ENCODE measurements at regions not wholly inside any gene's neighbourhood (a gene's known extent, or its start where the extent isn't known, plus 50 kb on each side); places are given as distances from the start of the nearest gene placed in this dataset.

DNA sequence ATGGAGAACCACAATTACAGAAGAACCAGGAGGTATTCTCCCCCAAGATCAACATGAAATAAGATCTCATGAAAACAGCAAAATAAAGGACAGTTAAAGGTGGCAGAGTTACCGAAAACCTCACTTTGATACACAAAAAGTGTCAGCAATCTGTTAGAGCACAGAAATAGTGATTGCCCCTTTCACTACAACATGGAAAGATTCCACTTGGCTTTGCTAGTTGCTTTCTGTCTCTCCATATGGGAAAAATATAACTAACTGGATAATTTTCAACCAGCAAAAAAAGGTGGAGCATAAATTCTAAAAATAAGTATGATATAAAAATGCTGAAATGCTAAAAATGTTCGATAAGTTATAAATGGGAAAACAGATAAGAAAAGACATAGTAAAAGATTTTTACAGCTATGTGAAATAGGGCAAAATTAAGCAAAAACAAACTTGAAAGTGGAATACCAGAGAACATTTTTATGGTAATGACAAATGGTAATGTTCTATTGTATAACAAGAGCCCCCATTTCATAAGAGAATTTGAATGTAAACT lies 90.2 kb downstream of the GPR85 start:
- TF ChIP-seq, protein P1, sequence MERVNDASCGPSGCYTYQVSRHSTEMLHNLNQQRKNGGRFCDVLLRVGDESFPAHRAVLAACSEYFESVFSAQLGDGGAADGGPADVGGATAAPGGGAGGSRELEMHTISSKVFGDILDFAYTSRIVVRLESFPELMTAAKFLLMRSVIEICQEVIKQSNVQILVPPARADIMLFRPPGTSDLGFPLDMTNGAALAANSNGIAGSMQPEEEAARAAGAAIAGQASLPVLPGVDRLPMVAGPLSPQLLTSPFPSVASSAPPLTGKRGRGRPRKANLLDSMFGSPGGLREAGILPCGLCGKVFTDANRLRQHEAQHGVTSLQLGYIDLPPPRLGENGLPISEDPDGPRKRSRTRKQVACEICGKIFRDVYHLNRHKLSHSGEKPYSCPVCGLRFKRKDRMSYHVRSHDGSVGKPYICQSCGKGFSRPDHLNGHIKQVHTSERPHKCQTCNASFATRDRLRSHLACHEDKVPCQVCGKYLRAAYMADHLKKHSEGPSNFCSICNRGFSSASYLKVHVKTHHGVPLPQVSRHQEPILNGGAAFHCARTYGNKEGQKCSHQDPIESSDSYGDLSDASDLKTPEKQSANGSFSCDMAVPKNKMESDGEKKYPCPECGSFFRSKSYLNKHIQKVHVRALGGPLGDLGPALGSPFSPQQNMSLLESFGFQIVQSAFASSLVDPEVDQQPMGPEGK (tag by site-specific recombination; IDR thresholded peaks at IDR 0.05) = no peak
- TF ChIP-seq, protein P2, sequence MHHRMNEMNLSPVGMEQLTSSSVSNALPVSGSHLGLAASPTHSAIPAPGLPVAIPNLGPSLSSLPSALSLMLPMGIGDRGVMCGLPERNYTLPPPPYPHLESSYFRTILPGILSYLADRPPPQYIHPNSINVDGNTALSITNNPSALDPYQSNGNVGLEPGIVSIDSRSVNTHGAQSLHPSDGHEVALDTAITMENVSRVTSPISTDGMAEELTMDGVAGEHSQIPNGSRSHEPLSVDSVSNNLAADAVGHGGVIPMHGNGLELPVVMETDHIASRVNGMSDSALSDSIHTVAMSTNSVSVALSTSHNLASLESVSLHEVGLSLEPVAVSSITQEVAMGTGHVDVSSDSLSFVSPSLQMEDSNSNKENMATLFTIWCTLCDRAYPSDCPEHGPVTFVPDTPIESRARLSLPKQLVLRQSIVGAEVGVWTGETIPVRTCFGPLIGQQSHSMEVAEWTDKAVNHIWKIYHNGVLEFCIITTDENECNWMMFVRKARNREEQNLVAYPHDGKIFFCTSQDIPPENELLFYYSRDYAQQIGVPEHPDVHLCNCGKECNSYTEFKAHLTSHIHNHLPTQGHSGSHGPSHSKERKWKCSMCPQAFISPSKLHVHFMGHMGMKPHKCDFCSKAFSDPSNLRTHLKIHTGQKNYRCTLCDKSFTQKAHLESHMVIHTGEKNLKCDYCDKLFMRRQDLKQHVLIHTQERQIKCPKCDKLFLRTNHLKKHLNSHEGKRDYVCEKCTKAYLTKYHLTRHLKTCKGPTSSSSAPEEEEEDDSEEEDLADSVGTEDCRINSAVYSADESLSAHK (tag by site-specific recombination; IDR thresholded peaks at IDR 0.05) = no peak
- TF ChIP-seq, protein P3, sequence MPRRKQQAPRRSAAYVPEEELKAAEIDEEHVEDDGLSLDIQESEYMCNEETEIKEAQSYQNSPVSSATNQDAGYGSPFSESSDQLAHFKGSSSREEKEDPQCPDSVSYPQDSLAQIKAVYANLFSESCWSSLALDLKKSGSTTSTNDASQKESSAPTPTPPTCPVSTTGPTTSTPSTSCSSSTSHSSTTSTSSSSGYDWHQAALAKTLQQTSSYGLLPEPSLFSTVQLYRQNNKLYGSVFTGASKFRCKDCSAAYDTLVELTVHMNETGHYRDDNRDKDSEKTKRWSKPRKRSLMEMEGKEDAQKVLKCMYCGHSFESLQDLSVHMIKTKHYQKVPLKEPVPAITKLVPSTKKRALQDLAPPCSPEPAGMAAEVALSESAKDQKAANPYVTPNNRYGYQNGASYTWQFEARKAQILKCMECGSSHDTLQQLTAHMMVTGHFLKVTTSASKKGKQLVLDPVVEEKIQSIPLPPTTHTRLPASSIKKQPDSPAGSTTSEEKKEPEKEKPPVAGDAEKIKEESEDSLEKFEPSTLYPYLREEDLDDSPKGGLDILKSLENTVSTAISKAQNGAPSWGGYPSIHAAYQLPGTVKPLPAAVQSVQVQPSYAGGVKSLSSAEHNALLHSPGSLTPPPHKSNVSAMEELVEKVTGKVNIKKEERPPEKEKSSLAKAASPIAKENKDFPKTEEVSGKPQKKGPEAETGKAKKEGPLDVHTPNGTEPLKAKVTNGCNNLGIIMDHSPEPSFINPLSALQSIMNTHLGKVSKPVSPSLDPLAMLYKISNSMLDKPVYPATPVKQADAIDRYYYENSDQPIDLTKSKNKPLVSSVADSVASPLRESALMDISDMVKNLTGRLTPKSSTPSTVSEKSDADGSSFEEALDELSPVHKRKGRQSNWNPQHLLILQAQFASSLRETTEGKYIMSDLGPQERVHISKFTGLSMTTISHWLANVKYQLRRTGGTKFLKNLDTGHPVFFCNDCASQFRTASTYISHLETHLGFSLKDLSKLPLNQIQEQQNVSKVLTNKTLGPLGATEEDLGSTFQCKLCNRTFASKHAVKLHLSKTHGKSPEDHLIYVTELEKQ (tag by site-specific recombination; IDR thresholded peaks at IDR 0.05; ENCODE audit: borderline replicate concordance) = no peak
- TF ChIP-seq, protein P4, sequence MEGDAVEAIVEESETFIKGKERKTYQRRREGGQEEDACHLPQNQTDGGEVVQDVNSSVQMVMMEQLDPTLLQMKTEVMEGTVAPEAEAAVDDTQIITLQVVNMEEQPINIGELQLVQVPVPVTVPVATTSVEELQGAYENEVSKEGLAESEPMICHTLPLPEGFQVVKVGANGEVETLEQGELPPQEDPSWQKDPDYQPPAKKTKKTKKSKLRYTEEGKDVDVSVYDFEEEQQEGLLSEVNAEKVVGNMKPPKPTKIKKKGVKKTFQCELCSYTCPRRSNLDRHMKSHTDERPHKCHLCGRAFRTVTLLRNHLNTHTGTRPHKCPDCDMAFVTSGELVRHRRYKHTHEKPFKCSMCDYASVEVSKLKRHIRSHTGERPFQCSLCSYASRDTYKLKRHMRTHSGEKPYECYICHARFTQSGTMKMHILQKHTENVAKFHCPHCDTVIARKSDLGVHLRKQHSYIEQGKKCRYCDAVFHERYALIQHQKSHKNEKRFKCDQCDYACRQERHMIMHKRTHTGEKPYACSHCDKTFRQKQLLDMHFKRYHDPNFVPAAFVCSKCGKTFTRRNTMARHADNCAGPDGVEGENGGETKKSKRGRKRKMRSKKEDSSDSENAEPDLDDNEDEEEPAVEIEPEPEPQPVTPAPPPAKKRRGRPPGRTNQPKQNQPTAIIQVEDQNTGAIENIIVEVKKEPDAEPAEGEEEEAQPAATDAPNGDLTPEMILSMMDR (tag by site-specific recombination; IDR thresholded peaks at IDR 0.05) = no peak
- TF ChIP-seq YY1 (tag by site-specific recombination; IDR thresholded peaks at IDR 0.05) (no peak), ZNF747 (tag by site-specific recombination; IDR thresholded peaks at IDR 0.05) (no peak), ZNF600 (tag by site-specific recombination; IDR thresholded peaks at IDR 0.05) (no peak), MZF1 (tag by site-specific recombination; IDR thresholded peaks at IDR 0.05; ENCODE audit: borderline replicate concordance) (no peak), SALL2 (tag by site-specific recombination; IDR thresholded peaks at IDR 0.05; ENCODE audit: borderline replicate concordance) (no peak), KLF10 (tag by site-specific recombination; IDR thresholded peaks at IDR 0.05) (no peak)
